ENCODE measurements at regions not wholly inside any gene's neighbourhood (a gene's known extent, or its start where the extent isn't known, plus 50 kb on each side); places are given as distances from the start of the nearest gene placed in this dataset.

- CTCF ChIA-PET (ENCODE audit: low intra/inter-chr PET ratio) = no interaction called here
- no TSS peak for BruUV-seq (replicated peaks)
- Histone ChIP-seq H3K4me3 (no peak overlapping the region), H3K79me2 (ENCODE audit: control insufficient read depth, insufficient read depth, low read length) (no peaks in the 10 kb centered on the region), H2AFZ (ENCODE audit: low read depth, low read length) (no peak overlapping the region), H4K20me1 (replicated peaks; ENCODE audit: control insufficient read depth, insufficient read depth, low read length) (no peaks in the 10 kb centered on the region), H3K9ac (ENCODE audit: insufficient read depth in 1 of 2, low read depth in 2 of 2, low read length in 2 of 2) (no peak overlapping the region), H3K36me3 (ENCODE audit: control insufficient read depth, insufficient read depth, low read length) (no peaks in the 10 kb centered on the region), H3K27ac (ENCODE audit: extremely low read depth, low read depth, low read length) (no peak overlapping the region), H3K27me3 (ENCODE audit: control insufficient read depth in 2 of 2, insufficient read depth in 2 of 2, low read length in 2 of 2) (no peaks in the 10 kb centered on the region), H3K4me2 (ENCODE audit: insufficient read depth, low read length) (no peak overlapping the region), H3K9me3 (replicated peaks; ENCODE audit: control insufficient read depth, insufficient read depth, low read depth, low read length) (no peaks in the 10 kb centered on the region; the same call in 1 of the 2 replicates), H3K9me1 (ENCODE audit: control insufficient read depth, insufficient read depth, low read length) (no peaks in the 10 kb centered on the region), H3K4me1 (replicated peaks in 1 of 2; ENCODE audit: control insufficient read depth in 2 of 2, insufficient read depth in 2 of 2, low read length in 2 of 2) (no peaks in the 10 kb centered on the region)
- no peak for ATAC-seq
- FAIRE-seq = no peak
- POLR2A ChIA-PET = no interaction called here
- 0% methylated on average over 4 of the region's 4 CpGs for WGBS (ENCODE audit: insufficient coverage, low coverage, missing lambda C conversion rate)
- in situ Hi-C loops (cut with MboI) = no loop called here
- TF ChIP-seq FOXP1 (CRISPR knock-in tag; IDR thresholded peaks at IDR 0.05) (no peak), C11orf30 (IDR thresholded peaks at IDR 0.05; ENCODE audit: low read depth) (no peak), LEF1 (IDR thresholded peaks at IDR 0.05) (no peak), EWSR1 (IDR thresholded peaks at IDR 0.05; ENCODE audit: borderline replicate concordance, low read depth, partially characterized antibody) (no peak), ZNF77 (CRISPR knock-in tag; IDR thresholded peaks at IDR 0.05) (no peak), MTA1 (IDR thresholded peaks at IDR 0.05; ENCODE audit: borderline replicate concordance) (no peak), ZC3H8 (IDR thresholded peaks at IDR 0.05) (no peak), CEBPZ (IDR thresholded peaks at IDR 0.05; ENCODE audit: borderline replicate concordance, low read depth, low read length) (no peak), HEY1 (CRISPR knock-in tag; IDR thresholded peaks at IDR 0.05; ENCODE audit: borderline replicate concordance) (no peak), KAT8 (IDR thresholded peaks at IDR 0.05; ENCODE audit: low read depth) (no peak), ZBTB49 (CRISPR knock-in tag; IDR thresholded peaks at IDR 0.05; ENCODE audit: borderline replicate concordance) (no peak), ZNF830 (CRISPR knock-in tag; IDR thresholded peaks at IDR 0.05) (no peak), TAF1 (IDR thresholded peaks at IDR 0.05; ENCODE audit: control insufficient read depth, extremely low read depth, insufficient read depth, low read length, severe bottlenecking) (no peak)
- intact Hi-C loops (cut with micrococcal nuclease) = no loop called here
- DNase-seq (ENCODE audit: extremely low read depth in 1 of 4, low spot score in 3 of 4) = no peak
These were observed 424.4 kb upstream of the FAM241A start for GRCh38 chr4:111720866-111721265.
